Liver (tissue), 8 donors: ENCODE measurements at regions not wholly inside any gene's neighbourhood (a gene's known extent, or its start where the extent isn't known, plus 50 kb on each side); places are given as distances from the start of the nearest gene placed in this dataset.

ENCODE experiments used
- DNase-seq: peaks from one replicate; pipeline ENCODE4 v3.0.0-alpha.2; 2017; ENCODE audit warnings: low spot score
- H3K27ac ChIP-seq, 2 donors: one replicate each; pipeline ENCODE4 v1.7.0; 2013; ENCODE audit warnings: inconsistent platforms in 2 of 2, low read length in 2 of 2, control low read depth in 1 of 2, low read depth in 1 of 2, mild to moderate bottlenecking in 1 of 2
- H3K27me3 ChIP-seq, 4 donors: one replicate each; pipeline versions ENCODE4 v1.6.1 to v1.7.0; 2013; ENCODE audit warnings: low read length in 3 of 4, inconsistent platforms in 1 of 4, mild to moderate bottlenecking in 1 of 4, moderate library complexity in 1 of 4; ENCODE audit not compliant: control insufficient read depth in 4 of 4, insufficient read depth in 4 of 4
- H3K36me3 ChIP-seq, 4 donors: one replicate each; pipeline versions ENCODE4 v1.6.1 to v1.7.0; 2013; ENCODE audit warnings: low read length in 3 of 4, mild to moderate bottlenecking in 3 of 4, low read depth in 1 of 4, moderate library complexity in 1 of 4; ENCODE audit not compliant: control insufficient read depth in 4 of 4, insufficient read depth in 3 of 4
- H3K4me1 ChIP-seq, 4 donors: one replicate each; pipeline versions ENCODE4 v1.6.1 to v1.7.0; 2013; ENCODE audit warnings: low read length in 3 of 4, mild to moderate bottlenecking in 3 of 4, moderate library complexity in 1 of 4; ENCODE audit not compliant: control insufficient read depth in 4 of 4, insufficient read depth in 4 of 4
- H3K4me3 ChIP-seq, 3 donors: one replicate each; pipeline versions ENCODE4 v1.6.1 to v1.7.0; 2013; ENCODE audit warnings: low read length in 3 of 3, control low read depth in 1 of 3, low read depth in 1 of 3, mild to moderate bottlenecking in 1 of 3
- H3K9ac ChIP-seq, 2 donors: one replicate each; pipeline ENCODE4 v1.7.0; 2013; ENCODE audit warnings: low read length in 2 of 2, mild to moderate bottlenecking in 2 of 2, moderate library complexity in 2 of 2, control low read depth in 1 of 2, low read depth in 1 of 2
- H3K9me3 ChIP-seq, 4 donors: one replicate each; pipeline versions ENCODE4 v1.6.1 to v1.7.0; 2013; ENCODE audit warnings: low read length in 3 of 4; ENCODE audit not compliant: control insufficient read depth in 4 of 4
- ATF3 ChIP-seq: IDR thresholded peaks from 2 replicates; pipeline ENCODE4 v1.6.1; 2016; ENCODE audit warnings: antibody characterized with exemption
- EGR1 ChIP-seq, 2 donors: IDR thresholded peaks; 2 replicates each; pipeline ENCODE4 v1.6.1; 2016 to 2018; ENCODE audit warnings: antibody characterized with exemption in 2 of 2, low read depth in 2 of 2
- FOXA1 ChIP-seq: IDR thresholded peaks from 2 replicates; pipeline ENCODE4 v1.6.1; 2016; ENCODE audit warnings: antibody characterized with exemption
- FOXA2 ChIP-seq: IDR thresholded peaks from 2 replicates; pipeline ENCODE4 v1.6.1; 2016; ENCODE audit warnings: antibody characterized with exemption
- GABPA ChIP-seq, 2 donors: IDR thresholded peaks in 1 of 2; conservative IDR thresholded peaks in 1 of 2; 2 replicates each; pipeline ENCODE4 v1.6.1; 2016; ENCODE audit warnings: antibody characterized with exemption in 2 of 2, mild to moderate bottlenecking in 1 of 2, moderate library complexity in 1 of 2
- HNF4A ChIP-seq, 2 donors: conservative IDR thresholded peaks; 2 replicates each; pipeline ENCODE4 v1.6.1; 2016; ENCODE audit warnings: antibody characterized with exemption in 2 of 2, mild to moderate bottlenecking in 2 of 2
- JUND ChIP-seq, 2 donors: IDR thresholded peaks; 2 replicates each; pipeline ENCODE4 v1.6.1; 2016; ENCODE audit warnings: antibody characterized with exemption in 2 of 2
- NR2F2 ChIP-seq: IDR thresholded peaks from 2 replicates; pipeline ENCODE4 v1.6.1; 2016; ENCODE audit warnings: antibody characterized with exemption
- RAD21 ChIP-seq, 2 donors: IDR thresholded peaks; 2 replicates each; pipeline ENCODE4 v1.6.1; 2016; ENCODE audit warnings: antibody characterized with exemption in 2 of 2, mild to moderate bottlenecking in 2 of 2
- REST ChIP-seq: IDR thresholded peaks from 2 replicates; pipeline ENCODE4 v1.6.1; 2016; ENCODE audit warnings: antibody characterized with exemption, mild to moderate bottlenecking
- RXRA ChIP-seq, 2 donors: IDR thresholded peaks; 2 replicates each; pipeline ENCODE4 v1.6.1; 2017 to 2018; ENCODE audit warnings: antibody characterized with exemption in 2 of 2, mild to moderate bottlenecking in 1 of 2
- SP1 ChIP-seq: IDR thresholded peaks from 2 replicates; pipeline ENCODE4 v1.6.1; 2018; ENCODE audit warnings: antibody characterized with exemption, mild to moderate bottlenecking
- YY1 ChIP-seq: IDR thresholded peaks from 2 replicates; pipeline ENCODE4 v1.6.1; 2016; ENCODE audit warnings: antibody characterized with exemption, mild to moderate bottlenecking
- WGBS: extraction: QIAGEN DNeasy Blood & Tissue Kit; methylation state at CpG from one replicate; pipeline ENCODE4 v1.1.7; 2013; 5-methylcytosine and 5-hydroxymethylcytosine counted together
- TF ChIP-seq, protein P1 (sequence below): fragments of 150-350 bp; IDR thresholded peaks from 2 replicates; pipeline ENCODE4 v1.5.1; 2017; ENCODE audit warnings: improper control_type of control experiment, low read depth, low read length; ENCODE audit not compliant: missing input control
- TF ChIP-seq, protein P2 (sequence below): IDR thresholded peaks from 2 replicates; pipeline ENCODE4 v1.6.1; 2016; ENCODE audit warnings: antibody characterized with exemption
- TF ChIP-seq, protein P3 (sequence below): IDR thresholded peaks from 2 replicates; pipeline ENCODE4 v1.6.1; 2016; ENCODE audit warnings: antibody characterized with exemption
- donor health status: healthy.
- donor health status: healthy.
- donor health status: healthy.
- donor health status: healthy.
- donor health status: healthy.

GRCh38 chr2:12110074-12110473, 363.6 kb downstream of the LPIN1 start:
- DNase-seq: no peak
- Histone ChIP-seq H3K36me3 (no peaks in the 10 kb centered on the region), H3K4me1 (peaks cover 0 to 14% (median 5%) of the 10 kb centered on the region in 4 donors), H3K9me3 (no peaks in the 10 kb centered on the region), H3K27me3 (no peaks in the 10 kb centered on the region), H3K4me3 (no peak overlapping the region), H3K9ac (no peak overlapping the region), H3K27ac (no peak overlapping the region)
- WGBS: 46% methylated on average over 4 of the region's 4 CpGs
- TF ChIP-seq NR2F2 (no peak), RXRA (IDR thresholded peaks at IDR 0.05) (no peak), SP1 (no peak), REST (no peak), ATF3 (no peak), FOXA2 (no peak), YY1 (no peak), RAD21 (IDR thresholded peaks at IDR 0.05) (no peak), GABPA (IDR thresholded peaks at IDR 0.05 in 1 of 2, conservative IDR thresholded peaks at IDR 0.05 in 1 of 2) (no peak)
- TF ChIP-seq, protein P1, sequence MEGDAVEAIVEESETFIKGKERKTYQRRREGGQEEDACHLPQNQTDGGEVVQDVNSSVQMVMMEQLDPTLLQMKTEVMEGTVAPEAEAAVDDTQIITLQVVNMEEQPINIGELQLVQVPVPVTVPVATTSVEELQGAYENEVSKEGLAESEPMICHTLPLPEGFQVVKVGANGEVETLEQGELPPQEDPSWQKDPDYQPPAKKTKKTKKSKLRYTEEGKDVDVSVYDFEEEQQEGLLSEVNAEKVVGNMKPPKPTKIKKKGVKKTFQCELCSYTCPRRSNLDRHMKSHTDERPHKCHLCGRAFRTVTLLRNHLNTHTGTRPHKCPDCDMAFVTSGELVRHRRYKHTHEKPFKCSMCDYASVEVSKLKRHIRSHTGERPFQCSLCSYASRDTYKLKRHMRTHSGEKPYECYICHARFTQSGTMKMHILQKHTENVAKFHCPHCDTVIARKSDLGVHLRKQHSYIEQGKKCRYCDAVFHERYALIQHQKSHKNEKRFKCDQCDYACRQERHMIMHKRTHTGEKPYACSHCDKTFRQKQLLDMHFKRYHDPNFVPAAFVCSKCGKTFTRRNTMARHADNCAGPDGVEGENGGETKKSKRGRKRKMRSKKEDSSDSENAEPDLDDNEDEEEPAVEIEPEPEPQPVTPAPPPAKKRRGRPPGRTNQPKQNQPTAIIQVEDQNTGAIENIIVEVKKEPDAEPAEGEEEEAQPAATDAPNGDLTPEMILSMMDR: no peak
- TF ChIP-seq, protein P2, sequence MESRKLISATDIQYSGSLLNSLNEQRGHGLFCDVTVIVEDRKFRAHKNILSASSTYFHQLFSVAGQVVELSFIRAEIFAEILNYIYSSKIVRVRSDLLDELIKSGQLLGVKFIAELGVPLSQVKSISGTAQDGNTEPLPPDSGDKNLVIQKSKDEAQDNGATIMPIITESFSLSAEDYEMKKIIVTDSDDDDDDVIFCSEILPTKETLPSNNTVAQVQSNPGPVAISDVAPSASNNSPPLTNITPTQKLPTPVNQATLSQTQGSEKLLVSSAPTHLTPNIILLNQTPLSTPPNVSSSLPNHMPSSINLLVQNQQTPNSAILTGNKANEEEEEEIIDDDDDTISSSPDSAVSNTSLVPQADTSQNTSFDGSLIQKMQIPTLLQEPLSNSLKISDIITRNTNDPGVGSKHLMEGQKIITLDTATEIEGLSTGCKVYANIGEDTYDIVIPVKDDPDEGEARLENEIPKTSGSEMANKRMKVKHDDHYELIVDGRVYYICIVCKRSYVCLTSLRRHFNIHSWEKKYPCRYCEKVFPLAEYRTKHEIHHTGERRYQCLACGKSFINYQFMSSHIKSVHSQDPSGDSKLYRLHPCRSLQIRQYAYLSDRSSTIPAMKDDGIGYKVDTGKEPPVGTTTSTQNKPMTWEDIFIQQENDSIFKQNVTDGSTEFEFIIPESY: no peak
- TF ChIP-seq, protein P3, sequence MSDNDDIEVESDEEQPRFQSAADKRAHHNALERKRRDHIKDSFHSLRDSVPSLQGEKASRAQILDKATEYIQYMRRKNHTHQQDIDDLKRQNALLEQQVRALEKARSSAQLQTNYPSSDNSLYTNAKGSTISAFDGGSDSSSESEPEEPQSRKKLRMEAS: no peak

DNA sequence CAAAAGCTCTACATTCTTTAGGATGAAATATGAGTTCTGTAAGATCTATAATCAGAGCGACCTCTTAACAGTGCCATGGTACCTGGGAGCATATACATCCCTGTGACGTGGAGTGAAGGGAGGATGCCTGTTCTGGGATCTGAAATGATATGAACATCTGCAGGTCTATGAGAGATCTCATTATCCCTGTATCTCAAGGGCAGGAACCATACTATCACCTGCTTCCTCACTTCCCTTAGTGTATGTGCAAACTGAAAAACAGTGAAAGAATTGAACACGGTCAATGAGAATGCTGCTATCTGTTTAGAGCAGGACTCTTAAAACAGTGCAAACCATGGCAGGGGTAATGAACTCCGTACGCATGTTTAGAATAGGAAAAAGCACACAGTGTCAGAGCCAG, 364.0 kb downstream of the LPIN1 start:
- Histone ChIP-seq H3K27me3 (no peaks in the 10 kb centered on the region), H3K4me1 (peaks cover 0 to 14% (median 5%) of the 10 kb centered on the region in 4 donors)
- WGBS: 74% methylated on average over 5 of the region's 5 CpGs

More for the DNA sequence above, 364.0 kb downstream of the LPIN1 start:
- no peak overlapping the region for H3K27ac ChIP-seq
- no peaks in the 10 kb centered on the region for H3K9me3 ChIP-seq
- DNase-seq: no peak
- no peak overlapping the region for H3K4me3 ChIP-seq
- H3K9ac ChIP-seq: no peak overlapping the region
- no peaks in the 10 kb centered on the region for H3K36me3 ChIP-seq
- TF ChIP-seq, protein P3: no peak
- TF ChIP-seq REST: no peak
- no peak for TF ChIP-seq SP1
- TF ChIP-seq ATF3: no peak
- no peak for TF ChIP-seq FOXA1
- no peak for TF ChIP-seq EGR1 (IDR thresholded peaks at IDR 0.05; ENCODE audit: low read depth in 2 of 2)
- TF ChIP-seq FOXA2: no peak
- TF ChIP-seq NR2F2: no peak
- no peak for TF ChIP-seq RXRA (IDR thresholded peaks at IDR 0.05)
- TF ChIP-seq HNF4A (conservative IDR thresholded peaks at IDR 0.05): no peak
- TF ChIP-seq JUND (IDR thresholded peaks at IDR 0.05): no peak
- no peak for TF ChIP-seq YY1
- no peak for TF ChIP-seq RAD21 (IDR thresholded peaks at IDR 0.05)
- no peak for TF ChIP-seq GABPA (IDR thresholded peaks at IDR 0.05 in 1 of 2, conservative IDR thresholded peaks at IDR 0.05 in 1 of 2)
